Stimulated activated CD8-positive, alpha-beta memory T cell treated with anti-CD3 and anti-CD28 coated beads, Interleukin-15, amount 100 ng/mL, for 1 hour (primary cell): ENCODE measurements at regions not wholly inside any gene's neighbourhood (a gene's known extent, or its start where the extent isn't known, plus 50 kb on each side); places are given as distances from the start of the nearest gene placed in this dataset.
"Not testable (repeated sequence)": the region's sequence is repeated elsewhere in the genome, so short reads cannot be mapped to it uniquely, and the experiment has no call there.

Experiments
- DNase-seq: peaks from one replicate; pipeline ENCODE4 v3.0.0-alpha.2; 2020; ENCODE audit warnings: low read depth

GRCh38 chr9:74006935-74007334 is 490.2 kb upstream of the RORB start:
- DNase-seq = no peak

DNA sequence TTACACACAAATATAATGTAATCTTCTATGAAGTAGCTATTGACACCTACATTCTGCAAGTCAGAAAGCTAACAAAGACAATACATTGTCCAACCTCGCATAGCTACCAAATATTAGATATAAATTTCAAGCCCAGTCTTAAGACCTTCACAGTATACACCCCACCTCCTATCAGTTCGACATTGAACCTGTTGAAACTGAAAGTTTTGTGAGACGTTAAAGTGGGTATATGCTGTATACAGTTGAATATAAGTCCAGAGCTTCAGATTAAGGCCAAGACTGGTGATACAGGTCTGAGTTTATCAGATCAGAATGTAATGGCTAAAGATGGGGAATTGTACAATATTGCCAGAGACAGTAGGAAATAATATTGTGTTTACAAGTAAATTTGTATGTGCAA is 489.3 kb upstream of the RORB start:
- DNase-seq = no peak

- no peak for DNase-seq
Observed at GRCh38 chr9:74016004-74016403, 481.1 kb upstream of the RORB start.

- DNase-seq = no peak
Observed at GRCh38 chr9:74025402-74025925, 471.7 kb upstream of the RORB start.

- DNase-seq = no peak
Observed at GRCh38 chr9:74032421-74032820, 464.7 kb upstream of the RORB start.

- no peak for DNase-seq
Observed at GRCh38 chr9:74035786-74036185, 461.3 kb upstream of the RORB start.

GRCh38 chr9:74036549-74037231 is 460.4 kb upstream of the RORB start:
- DNase-seq = no peak

DNA sequence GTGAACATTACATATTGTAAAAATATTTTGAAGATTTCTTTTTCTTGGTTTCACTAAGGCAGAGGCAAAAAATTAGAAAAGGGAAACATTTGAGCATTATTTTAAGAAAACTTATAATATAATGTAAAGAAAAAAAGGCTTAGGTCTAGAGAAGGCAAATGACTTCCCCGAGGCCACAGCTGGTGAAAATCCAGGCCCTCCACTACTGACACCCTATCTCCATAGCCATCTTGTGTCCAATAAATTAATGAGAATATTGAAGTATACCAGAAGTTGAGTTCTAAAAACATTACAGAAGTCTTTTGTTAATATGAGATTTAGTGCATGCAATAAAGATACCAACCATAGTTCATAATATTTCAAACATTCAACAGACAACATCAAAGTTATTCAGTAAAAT is 459.9 kb upstream of the RORB start:
- no peak for DNase-seq

DNA sequence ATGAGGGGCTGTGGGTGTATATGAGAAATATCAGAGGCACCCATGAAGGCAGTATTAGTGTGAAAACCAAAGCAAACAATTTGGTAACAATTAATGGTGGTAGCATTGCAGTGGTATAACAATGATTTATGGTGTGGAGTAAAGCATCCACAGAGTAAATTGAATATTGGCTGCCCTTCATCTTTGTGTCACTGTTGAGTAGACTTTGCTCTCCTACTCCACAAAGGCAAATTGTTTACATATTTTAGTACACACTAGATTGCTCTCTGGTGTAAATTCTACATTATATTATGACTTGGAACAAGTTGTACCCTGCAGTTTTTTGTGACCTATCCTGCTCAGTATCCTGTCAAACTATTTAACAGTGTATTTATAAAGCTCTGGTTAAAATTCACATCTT is 455.5 kb upstream of the RORB start:
- no peak for DNase-seq

- DNase-seq = no peak
Observed at GRCh38 chr9:74044844-74045243, 452.3 kb upstream of the RORB start.

GRCh38 chr9:74056023-74056422 is 441.1 kb upstream of the RORB start:
- DNase-seq = no peak

DNA sequence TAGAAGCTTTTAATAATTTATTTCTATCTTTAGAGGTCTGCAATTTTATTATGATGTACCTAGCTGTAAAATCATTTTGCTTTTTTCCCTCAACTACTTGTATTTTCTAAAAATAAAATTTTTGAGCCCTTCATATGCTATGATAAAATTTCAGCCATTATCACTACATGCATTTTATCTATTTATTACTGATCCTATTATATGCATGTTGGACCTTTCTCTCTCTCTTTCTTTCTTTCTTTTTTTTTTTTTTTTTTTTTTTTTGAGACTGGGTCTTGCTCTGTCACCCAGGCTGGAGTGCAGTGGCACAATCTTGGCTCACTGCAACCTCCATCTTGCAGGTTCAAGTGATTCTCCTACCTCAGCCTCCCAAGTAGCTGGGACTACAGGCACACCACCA is 440.1 kb upstream of the RORB start:
- DNase-seq = not testable (repeated sequence)

DNA sequence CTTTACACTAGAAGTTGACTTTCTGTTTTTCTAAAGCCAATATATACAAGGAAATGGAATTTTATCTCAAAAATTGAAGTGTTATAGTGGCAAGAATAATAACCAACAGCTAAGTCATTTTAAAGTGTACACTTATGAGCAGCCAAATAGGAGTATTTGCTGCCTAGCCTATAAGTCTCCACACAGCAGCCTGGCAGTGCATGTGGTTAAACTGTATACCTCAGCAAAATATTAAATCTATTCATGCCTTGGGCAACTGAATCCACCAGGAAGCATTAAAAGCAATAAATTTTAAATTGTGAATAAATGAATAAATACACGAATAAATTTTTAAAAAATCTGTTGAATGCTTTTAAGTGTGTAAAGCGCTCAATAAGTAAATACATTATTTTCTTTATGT is 432.4 kb upstream of the RORB start:
- no peak for DNase-seq

DNA sequence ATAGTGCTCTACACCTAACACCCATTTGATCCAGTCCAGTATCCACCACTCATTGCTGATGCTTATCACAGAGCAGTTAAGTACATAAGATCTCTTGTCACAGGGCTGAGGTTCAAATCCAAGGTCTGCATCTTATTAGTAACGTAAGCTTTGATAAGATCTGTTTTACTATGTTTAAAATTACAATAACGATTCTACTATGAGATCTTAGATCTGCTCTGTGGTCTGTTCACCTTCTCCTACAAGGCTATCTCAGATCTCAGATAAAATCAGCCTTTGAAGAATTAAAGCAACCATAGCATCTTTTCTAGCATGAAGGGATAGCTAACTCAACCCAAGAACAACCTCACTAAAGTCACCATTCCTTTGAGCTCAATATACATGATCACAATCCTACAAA is 431.0 kb upstream of the RORB start:
- no peak for DNase-seq

- no peak for DNase-seq
Observed at GRCh38 chr9:74066605-74067004, 430.5 kb upstream of the RORB start.

DNA sequence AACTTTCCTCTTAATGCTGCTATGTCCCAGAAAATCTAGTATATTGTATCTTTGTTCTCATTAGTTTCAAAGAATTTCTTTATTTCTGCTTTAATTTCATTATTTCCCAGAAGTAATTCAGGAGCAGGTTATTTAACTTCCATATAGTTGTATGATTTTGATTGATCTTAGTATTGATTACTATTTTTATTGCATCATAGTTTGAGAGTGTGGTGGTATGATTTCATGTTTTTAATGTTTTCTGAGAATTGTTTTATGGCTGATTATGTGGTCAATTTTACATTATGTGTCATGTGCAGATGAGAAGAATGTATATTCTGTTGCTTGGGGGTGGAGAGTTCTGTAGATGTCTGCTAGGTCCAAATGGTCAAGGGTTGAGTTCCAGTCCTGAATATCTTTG is 425.6 kb upstream of the RORB start:
- no peak for DNase-seq

DNA sequence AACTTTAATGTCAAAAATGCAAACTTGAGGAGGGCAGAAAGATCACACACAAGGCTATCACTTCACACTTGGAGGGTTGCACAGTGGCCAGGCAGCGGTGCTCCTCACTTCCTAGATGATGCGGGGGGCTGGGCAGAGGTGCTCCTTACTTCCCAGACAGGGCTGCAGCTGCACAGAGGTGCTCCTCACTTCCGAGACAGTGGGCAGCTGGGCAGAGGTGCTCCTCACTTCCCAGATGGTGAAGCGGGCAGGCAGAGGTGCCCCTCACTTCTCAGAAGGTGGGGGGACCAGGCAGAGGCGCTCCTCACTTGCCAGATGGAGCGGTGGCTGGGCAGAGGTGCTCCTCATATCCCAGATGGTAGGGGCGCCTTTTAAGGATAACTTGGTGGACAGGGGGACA is 423.2 kb upstream of the RORB start:
- DNase-seq = no peak

GRCh38 chr9:74078647-74079046 is 418.5 kb upstream of the RORB start:
- no peak for DNase-seq

- DNase-seq = not testable (repeated sequence)
Observed at GRCh38 chr9:74080652-74081051, 416.5 kb upstream of the RORB start.

DNA sequence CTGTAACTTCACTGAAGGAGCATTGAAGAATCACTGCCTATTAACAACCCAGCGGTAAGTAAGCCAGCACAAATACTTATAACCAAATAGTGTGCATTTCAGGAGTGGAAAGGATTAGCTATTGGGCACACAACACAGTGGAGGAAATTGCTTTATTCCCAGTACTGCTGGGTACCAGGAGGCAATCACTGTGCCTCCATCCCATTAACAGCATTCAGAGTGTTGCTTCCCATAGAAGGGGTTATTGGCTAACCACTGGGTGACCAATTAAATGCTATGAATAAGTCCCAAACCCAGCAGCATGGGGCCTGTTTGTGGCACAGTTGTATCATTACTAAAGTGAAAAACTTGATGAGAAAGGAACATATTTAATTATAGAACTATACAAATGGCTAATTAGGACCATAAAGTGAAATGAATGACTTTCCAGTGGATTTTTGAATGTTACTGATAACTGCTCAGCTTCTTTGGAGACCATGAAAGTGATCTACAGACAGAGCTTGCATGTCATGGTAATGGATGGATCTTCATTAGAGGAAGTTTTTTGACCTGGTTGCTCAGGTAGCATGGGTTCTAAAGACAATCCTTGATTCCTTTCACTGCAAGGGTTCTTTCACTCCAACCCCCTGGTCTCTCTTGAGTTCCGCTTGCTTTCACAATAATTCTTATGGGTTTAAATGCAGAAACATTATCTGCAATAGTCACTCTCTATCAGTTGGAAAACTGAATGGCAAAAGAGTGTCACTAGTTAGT is 413.3 kb upstream of the RORB start:
- no peak for DNase-seq

GRCh38 chr9:74085384-74086037 is 411.6 kb upstream of the RORB start:
- not testable (repeated sequence) for DNase-seq

DNA sequence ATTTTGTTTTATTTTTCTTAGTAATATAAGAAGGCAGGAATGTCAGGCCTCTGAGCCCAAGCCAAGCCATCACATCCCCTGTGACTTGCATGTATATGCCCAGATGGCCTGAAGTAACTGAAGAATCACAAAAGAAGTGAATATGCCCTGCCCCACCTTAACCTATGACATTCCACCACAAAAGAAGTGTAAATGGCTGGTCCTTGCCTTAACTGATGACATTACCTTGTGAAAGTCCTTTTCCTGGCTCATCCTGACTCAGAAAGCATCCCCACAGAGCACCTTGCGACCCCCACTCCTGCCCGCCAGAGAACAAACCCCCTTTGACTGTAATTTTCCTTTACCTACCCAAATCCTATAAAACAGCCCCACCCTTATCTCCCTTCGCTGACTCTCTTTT is 406.2 kb upstream of the RORB start:
- DNase-seq = not testable (repeated sequence)

- DNase-seq = no peak
Observed at GRCh38 chr9:74092491-74092834, 404.7 kb upstream of the RORB start.
